H9 (cell line): ENCODE measurements at regions not wholly inside any gene's neighbourhood (a gene's known extent, or its start where the extent isn't known, plus 50 kb on each side); places are given as distances from the start of the nearest gene placed in this dataset.

Source experiments
- DNase-seq: peaks from one replicate; pipeline ENCODE4 v3.0.0-alpha.2; 2017
- H2AFZ ChIP-seq: one replicate; pipeline ENCODE4 v1.6.1; 2013; ENCODE audit warnings: mild to moderate bottlenecking, low read length, control low read depth, moderate library complexity
- H2AK5ac ChIP-seq: 2 replicates; pipeline ENCODE4 v1.6.1; 2013; ENCODE audit warnings: low read length, control low read depth, mixed read lengths; ENCODE audit not compliant: insufficient read length
- H2BK120ac ChIP-seq: one replicate; pipeline ENCODE4 v1.6.1; 2013; ENCODE audit warnings: low read depth, mild to moderate bottlenecking, low read length, control low read depth, inconsistent platforms; ENCODE audit not compliant: poor library complexity, severe bottlenecking
- H2BK12ac ChIP-seq: 2 replicates; pipeline ENCODE4 v1.6.1; 2013; ENCODE audit warnings: low read length, control low read depth, mixed read lengths, low read depth; ENCODE audit not compliant: insufficient read length
- H2BK15ac ChIP-seq: 2 replicates; pipeline ENCODE4 v1.6.1; 2013; ENCODE audit warnings: low read depth, low read length, control low read depth
- H2BK20ac ChIP-seq: one replicate; pipeline ENCODE4 v1.6.1; 2013; ENCODE audit warnings: low read depth, mild to moderate bottlenecking, low read length, control low read depth, inconsistent platforms; ENCODE audit not compliant: poor library complexity, severe bottlenecking
- H2BK5ac ChIP-seq: 2 replicates; pipeline ENCODE4 v1.6.1; 2013; ENCODE audit warnings: low read length, control low read depth, mixed read lengths; ENCODE audit not compliant: insufficient read length
- H3K14ac ChIP-seq: 2 replicates; pipeline ENCODE4 v1.6.1; 2013; ENCODE audit warnings: low read length, control low read depth; ENCODE audit not compliant: insufficient read depth
- H3K18ac ChIP-seq: 2 replicates; pipeline ENCODE4 v1.6.1; 2013; ENCODE audit warnings: low read depth, mild to moderate bottlenecking, mixed read lengths, low read length, control low read depth; ENCODE audit not compliant: insufficient read length
- H3K23ac ChIP-seq: 2 replicates; pipeline ENCODE4 v1.6.1; 2013; ENCODE audit warnings: low read length, control low read depth, mixed read lengths, low read depth; ENCODE audit not compliant: insufficient read length
- H3K23me2 ChIP-seq: 2 replicates; pipeline ENCODE4 v1.6.1; 2013; ENCODE audit warnings: low read depth, mild to moderate bottlenecking, mixed read lengths, low read length, control low read depth; ENCODE audit not compliant: insufficient read length, poor library complexity, severe bottlenecking
- H3K27ac ChIP-seq: 2 replicates; pipeline ENCODE4 v1.5.1; 2013; ENCODE audit warnings: low read length, control low read depth, mixed read lengths, low read depth; ENCODE audit not compliant: insufficient read length
- H3K27me3 ChIP-seq: 2 replicates; pipeline ENCODE4 v1.6.1; 2013; ENCODE audit warnings: low read length, control low read depth, inconsistent platforms; ENCODE audit not compliant: insufficient read depth
- H3K4ac ChIP-seq: 2 replicates; pipeline ENCODE4 v1.6.1; 2013; ENCODE audit warnings: low read depth, mild to moderate bottlenecking, control low read depth, inconsistent platforms, low read length, moderate library complexity
- H3K4me1 ChIP-seq: 2 replicates; pipeline ENCODE4 v1.6.1; 2013; ENCODE audit warnings: low read length, control low read depth, inconsistent platforms; ENCODE audit not compliant: insufficient read depth
- H3K4me2 ChIP-seq: 2 replicates; pipeline ENCODE4 v1.6.1; 2013; ENCODE audit warnings: low read length, control low read depth, mixed read lengths; ENCODE audit not compliant: insufficient read length, insufficient read depth
- H3K56ac ChIP-seq: 2 replicates; pipeline ENCODE4 v1.6.1; 2013; ENCODE audit warnings: low read depth, mild to moderate bottlenecking, mixed read lengths, low read length, control low read depth; ENCODE audit not compliant: insufficient read length
- H3K79me1 ChIP-seq: 2 replicates; pipeline ENCODE4 v1.6.1; 2013; ENCODE audit warnings: low read depth, mild to moderate bottlenecking, moderate library complexity, low read length, control low read depth, inconsistent platforms; ENCODE audit not compliant: insufficient read depth, poor library complexity, severe bottlenecking
- H3K79me2 ChIP-seq: 2 replicates; pipeline ENCODE4 v1.6.1; 2013; ENCODE audit warnings: low read length, control low read depth, inconsistent platforms; ENCODE audit not compliant: insufficient read depth
- H3K9ac ChIP-seq: 2 replicates; pipeline ENCODE4 v1.6.1; 2013; ENCODE audit warnings: low read length, control low read depth, mixed read lengths; ENCODE audit not compliant: insufficient read length; ENCODE audit errors: extremely low read depth
- H3K9me3 ChIP-seq: one replicate; pipeline ENCODE4 v1.6.1; 2013; ENCODE audit warnings: low read depth, low read length, inconsistent platforms; ENCODE audit not compliant: control insufficient read depth
- H3T11ph ChIP-seq: one replicate; pipeline ENCODE4 v1.6.1; 2013; ENCODE audit warnings: mild to moderate bottlenecking, low read length, control low read depth, inconsistent platforms
- H4K20me1 ChIP-seq: one replicate; pipeline ENCODE4 v1.6.1; 2013; ENCODE audit not compliant: control insufficient read depth, insufficient read length, insufficient read depth
- H4K5ac ChIP-seq: 2 replicates; pipeline ENCODE4 v1.6.1; 2013; ENCODE audit warnings: low read depth, mild to moderate bottlenecking, mixed read lengths, low read length, control low read depth; ENCODE audit not compliant: insufficient read length
- H4K8ac ChIP-seq: replicated peaks from 2 replicates; pipeline ENCODE4 v1.6.1; 2013; ENCODE audit warnings: low read length, control low read depth, mixed read lengths, low read depth; ENCODE audit not compliant: insufficient read length
- H4K91ac ChIP-seq: 2 replicates; pipeline ENCODE4 v1.6.1; 2013; ENCODE audit warnings: low read depth, mild to moderate bottlenecking, moderate library complexity, mixed read lengths, low read length, control low read depth; ENCODE audit not compliant: insufficient read length
- H3K27ac Mint-ChIP-seq, 3 experiments: 2 replicates in 2 of 3; 3 replicates in 1 of 3; pipeline ENCODE4 v1.8.0; 2020 to 2021; ENCODE audit warnings: mixed read lengths in 3 of 3, mild to moderate bottlenecking in 1 of 3, moderate library complexity in 1 of 3
- H3K27me3 Mint-ChIP-seq: 2 replicates; pipeline ENCODE4 v1.8.0; 2021; ENCODE audit warnings: low read depth, mild to moderate bottlenecking, moderate library complexity, mixed read lengths
- H3K36me3 Mint-ChIP-seq, 3 experiments: 2 replicates in 2 of 3; 3 replicates in 1 of 3; pipeline ENCODE4 v1.8.0; 2020 to 2021; ENCODE audit warnings: low read depth in 3 of 3, mixed read lengths in 3 of 3; ENCODE audit not compliant: insufficient read depth in 1 of 3
- H3K4me1 Mint-ChIP-seq, 2 experiments: 2 replicates each; pipeline ENCODE4 v1.8.0; 2020; ENCODE audit warnings: mixed read lengths in 2 of 2
- H3K4me3 Mint-ChIP-seq, 2 experiments: 2 replicates in 1 of 2; 3 replicates in 1 of 2; pipeline ENCODE4 v1.8.0; 2020 to 2021; ENCODE audit warnings: mild to moderate bottlenecking in 2 of 2, mixed read lengths in 2 of 2, moderate library complexity in 1 of 2
- H3K9me3 Mint-ChIP-seq, 2 experiments: 2 replicates in 1 of 2; 3 replicates in 1 of 2; pipeline ENCODE4 v1.8.0; 2020; ENCODE audit warnings: mild to moderate bottlenecking in 2 of 2, mixed read lengths in 2 of 2, moderate library complexity in 1 of 2
- WGBS: extraction: QIAGEN DNeasy Blood & Tissue Kit; methylation state at CpG from one replicate; pipeline ENCODE4 v1.1.7; 2013; ENCODE audit warnings: missing lambda C conversion rate, low lambda C conversion rate, mixed read lengths; ENCODE audit not compliant: insufficient read length; ENCODE audit errors: extremely low coverage; 5-methylcytosine and 5-hydroxymethylcytosine counted together
- TF ChIP-seq, protein P1 (sequence below): fragments of 200-600 bp; sonication (generic); conservative IDR thresholded peaks from 3 replicates; pipeline ENCODE4 v1.8.0; 2021; ENCODE audit warnings: antibody characterized with exemption, mild to moderate bottlenecking

DNA sequence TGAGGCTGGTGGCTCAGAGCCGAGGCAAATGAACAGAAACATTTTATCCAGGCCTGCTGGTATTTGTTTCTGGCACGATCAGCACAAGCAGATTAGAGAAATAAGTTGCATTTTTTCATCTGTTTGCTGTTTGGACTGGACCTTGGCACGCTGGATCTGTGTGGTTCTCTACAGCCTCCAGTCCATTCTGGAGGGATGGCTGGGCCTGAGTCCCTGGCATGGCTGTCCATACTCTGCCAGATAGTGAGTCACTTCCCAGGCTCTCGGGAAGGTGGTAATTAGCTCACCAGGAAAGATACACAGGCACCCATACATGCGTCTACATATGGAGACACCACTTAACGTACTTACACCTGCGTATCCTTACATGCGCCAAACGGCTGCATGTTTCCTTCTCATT, 78.6 kb downstream of the SPRY4 start:
- Histone ChIP-seq H2AFZ (no peak overlapping the region), H2BK12ac (no peak overlapping the region), H4K5ac (no peak overlapping the region), H4K20me1 (no peaks in the 10 kb centered on the region), H3T11ph (no peak overlapping the region), H3K27me3 (no peaks in the 10 kb centered on the region), H3K79me2 (no peaks in the 10 kb centered on the region), H4K91ac (no peak overlapping the region), H3K9ac (no peak overlapping the region), H3K23me2 (no peaks in the 10 kb centered on the region), H3K14ac (no peak overlapping the region), H3K4ac (no peak overlapping the region), H3K4me1 (no peaks in the 10 kb centered on the region; the same call in 1 of the 2 replicates), H3K18ac (no peak overlapping the region), H3K79me1 (no peaks in the 10 kb centered on the region), H3K27ac (no peak overlapping the region), H3K9me3 (no peaks in the 10 kb centered on the region), H4K8ac (no peak overlapping the region), H2BK5ac (no peak overlapping the region), H2BK20ac (no peak overlapping the region), H3K23ac (no peak overlapping the region), H2AK5ac (no peak overlapping the region), H2BK15ac (no peak overlapping the region), H3K56ac (no peak overlapping the region), H3K4me2 (no peak overlapping the region), H2BK120ac (no peak overlapping the region)
- Mint-ChIP-seq H3K36me3 (peaks cover 0 to 16% (median 7%) of the 10 kb centered on the region in 3 experiments; a peak in 5 of 7 replicates), H3K9me3 (peaks cover 9 to 11% of the 10 kb centered on the region in 2 experiments; a peak in 4 of 5 replicates), H3K4me1 (peaks cover 15 to 22% of the 10 kb centered on the region in 2 experiments), H3K27me3 (no peaks in the 10 kb centered on the region), H3K4me3 (no peak overlapping the region), H3K27ac (peak overlapping the region in 1 of 3 experiments; percentile 68; a peak in 3 of 7 replicates)
- TF ChIP-seq, protein P1, sequence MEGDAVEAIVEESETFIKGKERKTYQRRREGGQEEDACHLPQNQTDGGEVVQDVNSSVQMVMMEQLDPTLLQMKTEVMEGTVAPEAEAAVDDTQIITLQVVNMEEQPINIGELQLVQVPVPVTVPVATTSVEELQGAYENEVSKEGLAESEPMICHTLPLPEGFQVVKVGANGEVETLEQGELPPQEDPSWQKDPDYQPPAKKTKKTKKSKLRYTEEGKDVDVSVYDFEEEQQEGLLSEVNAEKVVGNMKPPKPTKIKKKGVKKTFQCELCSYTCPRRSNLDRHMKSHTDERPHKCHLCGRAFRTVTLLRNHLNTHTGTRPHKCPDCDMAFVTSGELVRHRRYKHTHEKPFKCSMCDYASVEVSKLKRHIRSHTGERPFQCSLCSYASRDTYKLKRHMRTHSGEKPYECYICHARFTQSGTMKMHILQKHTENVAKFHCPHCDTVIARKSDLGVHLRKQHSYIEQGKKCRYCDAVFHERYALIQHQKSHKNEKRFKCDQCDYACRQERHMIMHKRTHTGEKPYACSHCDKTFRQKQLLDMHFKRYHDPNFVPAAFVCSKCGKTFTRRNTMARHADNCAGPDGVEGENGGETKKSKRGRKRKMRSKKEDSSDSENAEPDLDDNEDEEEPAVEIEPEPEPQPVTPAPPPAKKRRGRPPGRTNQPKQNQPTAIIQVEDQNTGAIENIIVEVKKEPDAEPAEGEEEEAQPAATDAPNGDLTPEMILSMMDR, result no peak
- no CpG with 5 or more reads among the region's 9 CpGs for WGBS
- no peak for DNase-seq
